Right lobe of liver (tissue), 4 donors: ENCODE measurements at regions not wholly inside any gene's neighbourhood (a gene's known extent, or its start where the extent isn't known, plus 50 kb on each side); places are given as distances from the start of the nearest gene placed in this dataset.

Experiments
- CTCF ChIP-seq, 4 donors: fragments of 200-600 bp in 3 of 4; fragments of 450-650 bp in 1 of 4; IDR thresholded peaks; one replicate each; pipeline versions ENCODE4 v1.5.1 to v1.8.0; 2016 to 2022; ENCODE audit warnings: antibody characterized with exemption in 4 of 4, mild to moderate bottlenecking in 2 of 4
- POLR2A ChIP-seq: fragments of 450-650 bp; IDR thresholded peaks from one replicate; pipeline ENCODE4 v1.6.1; 2017; ENCODE audit warnings: antibody characterized with exemption, mild to moderate bottlenecking
- donor health status: DM: no; HTN: no; CAD: no.
- donor health status: DM: no; HTN: no; CAD: no.
- donor health status: DM: no; HTN: yes; CAD: no.

DNA sequence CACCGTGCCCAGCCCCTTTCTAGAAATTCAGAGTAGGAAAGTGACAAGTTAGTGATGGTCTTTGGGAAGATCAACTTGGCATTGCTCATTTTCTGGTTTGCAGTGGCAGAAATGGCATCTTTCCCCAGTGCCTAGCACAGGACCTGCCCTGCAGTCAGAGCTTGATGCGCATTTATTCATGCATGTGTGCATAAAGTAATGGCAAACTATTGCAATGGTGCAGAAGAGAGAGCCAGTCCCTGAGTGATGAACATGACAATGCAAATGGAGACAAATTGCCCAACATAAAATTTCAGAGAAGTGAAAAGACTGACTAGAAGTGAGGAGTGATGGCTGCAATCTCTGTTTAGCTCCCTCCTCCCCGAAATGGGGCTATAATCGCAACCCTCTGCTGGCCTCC, 268.2 kb downstream of the CCSER2 start:
- TF ChIP-seq POLR2A (no peak), CTCF (IDR thresholded peaks at IDR 0.05) (no peak)
